Adrenal gland (tissue), 5 donors: ENCODE measurements at regions not wholly inside any gene's neighbourhood (a gene's known extent, or its start where the extent isn't known, plus 50 kb on each side); places are given as distances from the start of the nearest gene placed in this dataset.

Experiments used
- CTCF ChIP-seq, 6 experiments: fragments of 450-650 bp in 4 of 6; fragments of 200-600 bp in 2 of 6; sonication (generic) in 1 of 6; IDR thresholded peaks; 1 replicate in 5 of 6; 2 replicates in 1 of 6; pipeline versions ENCODE4 v1.5.1 to v1.8.0; 2016 to 2021; ENCODE audit warnings: antibody characterized with exemption in 6 of 6, mild to moderate bottlenecking in 2 of 6, moderate library complexity in 1 of 6
- POLR2A ChIP-seq, 2 donors: fragments of 450-650 bp; IDR thresholded peaks; one replicate each; pipeline ENCODE4 v1.6.1; 2017; ENCODE audit warnings: antibody characterized with exemption in 2 of 2, mild to moderate bottlenecking in 2 of 2, moderate library complexity in 1 of 2
- donor health status: DM: no; HTN: no; CAD: no.

- no peak for TF ChIP-seq POLR2A (IDR thresholded peaks at IDR 0.05)
- TF ChIP-seq CTCF (IDR thresholded peaks at IDR 0.05), result no peak
These were observed 198.7 kb downstream of the NPHP4 start for GRCh38 chr1:5793516-5793915.
